Effector CD8-positive, alpha-beta T cell (primary cell): ENCODE measurements at regions not wholly inside any gene's neighbourhood (a gene's known extent, or its start where the extent isn't known, plus 50 kb on each side); places are given as distances from the start of the nearest gene placed in this dataset.
"Not testable (repeated sequence)": the region's sequence is repeated elsewhere in the genome, so short reads cannot be mapped to it uniquely, and the experiment has no call there.

Source experiments
- DNase-seq: peaks from one replicate; lab custom pipeline; 2025; lab: John Stamatoyannopoulos, UW

GRCh38 chr4:17012451-17012850 lies 114.0 kb upstream of the LDB2 start:
- no peak for DNase-seq

- DNase-seq: no peak
These were observed 112.1 kb upstream of the LDB2 start for GRCh38 chr4:17010426-17011087.

- no peak for DNase-seq
These were observed 111.5 kb upstream of the LDB2 start for GRCh38 chr4:17009871-17010367.

GRCh38 chr4:17008834-17009345 lies 110.4 kb upstream of the LDB2 start:
- no peak for DNase-seq

DNA sequence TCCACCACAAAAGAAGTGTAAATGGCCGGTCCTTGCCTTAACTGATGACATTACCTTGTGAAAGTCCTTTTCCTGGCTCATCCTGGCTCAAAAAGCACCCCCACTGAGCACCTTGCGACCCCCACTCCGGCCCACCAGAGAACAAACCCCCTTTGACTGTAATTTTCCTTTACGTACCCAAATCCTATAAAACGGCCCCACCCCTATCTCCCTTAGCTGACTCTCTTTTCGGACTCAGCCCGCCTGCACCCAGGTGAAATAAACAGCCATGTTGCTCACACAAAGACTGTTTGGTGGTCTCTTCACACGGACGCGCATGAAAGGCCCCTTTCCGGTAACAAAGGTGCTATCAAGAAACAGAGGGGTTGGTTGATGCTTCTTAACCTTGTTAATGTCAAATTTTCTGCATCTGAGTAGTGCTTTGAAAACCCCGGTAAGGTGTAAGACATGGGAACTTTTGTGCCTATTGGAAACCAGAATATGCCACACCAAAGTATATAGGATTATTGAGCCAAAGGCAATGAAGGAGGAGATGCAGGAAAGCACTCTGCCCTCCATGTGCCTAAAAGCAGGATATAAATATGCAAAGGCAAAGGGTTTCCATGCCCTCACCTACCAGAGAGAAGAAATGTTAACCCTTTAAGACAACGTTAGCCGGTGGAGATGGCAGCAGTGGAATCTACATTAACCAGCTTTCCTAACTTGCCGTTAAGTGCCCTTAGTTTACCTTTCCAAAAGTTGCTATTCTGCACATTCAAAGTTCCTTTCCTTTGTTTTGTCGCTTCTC lies 105.4 kb upstream of the LDB2 start:
- DNase-seq: not testable (repeated sequence)

GRCh38 chr4:16995451-16995850 lies 97.0 kb upstream of the LDB2 start:
- no peak for DNase-seq

- DNase-seq: no peak
These were observed 95.8 kb upstream of the LDB2 start for GRCh38 chr4:16993956-16994840.

DNA sequence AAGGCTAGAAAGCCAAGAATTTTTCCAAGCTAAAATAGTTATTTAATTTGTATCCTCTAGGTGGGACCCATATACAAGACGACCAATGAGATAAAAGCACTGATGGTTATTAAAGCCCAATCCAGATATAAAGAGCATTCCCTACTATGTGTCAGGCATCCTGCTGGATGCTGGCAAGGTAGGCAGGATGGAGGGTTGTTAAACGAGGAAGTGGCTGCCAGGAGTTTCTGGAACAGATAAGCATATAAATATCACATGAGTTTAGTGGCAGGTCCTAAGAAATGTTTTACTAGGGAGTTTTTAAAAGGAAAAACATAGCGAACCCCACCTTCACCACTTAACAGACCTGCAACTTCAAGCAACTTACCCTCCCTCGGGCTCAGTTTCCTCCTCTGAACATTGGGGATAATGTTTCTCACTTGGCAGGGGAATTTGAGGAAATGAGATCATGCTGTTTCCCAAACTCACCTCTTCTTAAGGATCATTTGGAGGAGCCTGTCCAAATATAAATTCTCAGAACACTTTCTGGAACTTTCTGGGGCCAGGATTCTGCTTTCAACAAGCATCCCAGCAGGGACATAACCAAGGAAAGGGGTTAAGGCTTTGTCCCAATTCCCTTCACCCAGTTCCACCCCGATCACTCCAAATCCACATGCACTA lies 94.3 kb upstream of the LDB2 start:
- DNase-seq: no peak

- no peak for DNase-seq
These were observed 93.0 kb upstream of the LDB2 start for GRCh38 chr4:16991450-16991849.

DNA sequence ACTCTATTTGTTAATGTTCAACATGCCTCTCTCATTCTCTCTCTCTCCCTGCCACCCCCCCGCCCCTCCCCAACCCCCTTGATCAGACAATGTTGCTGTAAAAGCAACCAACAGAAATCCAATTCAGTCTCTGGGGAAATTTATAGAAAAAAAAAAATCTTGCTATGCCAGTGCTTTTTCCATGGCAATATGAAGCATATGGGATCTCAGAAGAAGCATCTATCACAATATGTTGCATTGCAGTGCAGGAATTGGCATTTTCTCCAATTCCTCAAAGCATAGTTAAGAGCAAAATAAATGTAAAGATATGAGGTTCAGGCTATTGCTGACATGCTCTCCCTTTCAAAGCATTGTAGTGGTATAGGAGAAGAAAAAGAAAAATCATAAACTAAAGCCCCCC lies 90.9 kb upstream of the LDB2 start:
- DNase-seq: no peak

- no peak for DNase-seq
These were observed 90.4 kb upstream of the LDB2 start for GRCh38 chr4:16988814-16989213.

GRCh38 chr4:16977081-16977480 lies 78.6 kb upstream of the LDB2 start:
- no peak for DNase-seq

DNA sequence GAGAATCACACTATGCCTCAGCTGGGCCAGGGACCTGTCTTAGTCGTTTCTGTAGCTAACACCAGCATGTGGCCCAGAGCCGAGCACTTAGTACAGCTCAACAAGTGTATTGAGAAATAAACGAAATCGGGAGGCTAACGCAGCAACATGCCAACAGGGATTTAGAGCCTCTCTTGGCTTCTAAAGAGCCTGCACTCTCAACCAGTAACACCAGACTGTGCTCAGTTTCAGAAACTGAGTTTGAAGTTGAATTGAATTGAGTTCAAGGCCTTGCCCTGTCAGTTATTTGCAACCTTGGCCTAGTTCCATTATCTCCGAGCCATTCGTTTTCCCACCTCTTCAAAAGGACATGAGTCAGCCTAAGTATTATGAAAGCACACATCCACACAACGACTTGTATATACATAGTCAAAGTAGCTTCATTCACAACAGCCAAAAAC lies 71.3 kb upstream of the LDB2 start:
- DNase-seq: no peak

DNA sequence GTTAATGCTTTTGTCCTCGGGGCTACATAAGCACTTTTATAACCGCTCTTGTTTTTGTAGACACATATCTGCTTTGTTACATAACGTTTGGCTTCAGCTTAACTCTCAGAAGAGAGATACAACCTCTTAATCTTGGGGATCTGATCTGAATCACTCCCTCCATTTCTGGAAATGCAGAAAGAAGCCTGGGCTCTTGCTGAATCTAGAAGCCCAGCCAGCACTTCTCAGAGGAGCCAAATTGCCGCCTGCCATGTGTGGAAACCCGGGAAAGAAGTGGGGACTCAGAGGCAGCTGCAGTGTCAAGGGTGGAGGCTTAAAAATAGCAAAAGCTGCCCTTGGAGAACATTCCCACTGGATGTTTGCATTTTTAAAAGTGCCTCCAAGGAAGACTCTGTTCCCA lies 69.3 kb upstream of the LDB2 start:
- no peak for DNase-seq

- DNase-seq: no peak
These were observed 60.9 kb upstream of the LDB2 start for GRCh38 chr4:16959305-16959704.

DNA sequence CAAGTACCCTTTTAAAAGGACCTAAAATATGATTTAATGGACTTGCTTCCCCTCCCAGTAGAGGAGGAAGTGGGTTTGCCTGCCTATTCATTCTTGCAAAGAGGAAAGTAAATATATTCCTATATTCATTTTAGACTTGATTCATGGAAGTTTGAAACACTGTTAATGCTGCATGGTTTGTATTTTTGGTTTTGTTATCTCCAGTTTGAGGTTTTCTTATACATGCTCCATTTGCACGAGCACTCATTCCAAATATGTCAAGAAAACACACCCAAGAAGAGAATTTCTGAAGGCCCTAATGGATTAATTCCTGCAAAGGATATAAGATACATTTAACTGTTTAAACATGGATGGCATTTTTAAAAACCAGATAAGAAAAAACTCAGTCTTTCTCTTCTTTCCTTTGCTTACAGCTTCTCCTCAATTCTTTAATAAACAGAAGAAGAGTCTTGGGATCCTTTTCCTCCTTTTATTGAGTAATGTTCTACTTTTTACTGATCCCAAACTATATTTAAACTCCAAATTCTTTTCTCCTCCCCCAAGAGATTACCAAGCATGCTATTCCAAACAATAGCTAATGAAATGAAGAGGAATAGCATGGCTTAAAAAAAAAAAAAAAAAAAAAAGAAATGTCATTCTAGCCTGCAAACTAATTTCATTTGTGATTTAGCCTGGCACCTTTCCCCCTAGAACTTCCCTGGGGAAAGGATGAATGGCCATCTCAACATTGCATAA lies 54.6 kb upstream of the LDB2 start:
- no peak for DNase-seq

- DNase-seq: no peak
These were observed 54.0 kb upstream of the LDB2 start for GRCh38 chr4:16952462-16952871.
